MM.1S (cell line): ENCODE measurements at regions not wholly inside any gene's neighbourhood (a gene's known extent, or its start where the extent isn't known, plus 50 kb on each side); places are given as distances from the start of the nearest gene placed in this dataset.

Source experiments
- DNase-seq: peaks from one replicate; pipeline ENCODE4 v3.0.0-alpha.2; 2015
- H2AFZ ChIP-seq: fragments of 300-600 bp; sonication (generic); 2 replicates; pipeline ENCODE4 v1.6.0; 2016; ENCODE audit warnings: antibody characterized with exemption, low read length
- H3F3A ChIP-seq: fragments of 300-600 bp; sonication (generic); 2 replicates; pipeline ENCODE4 v1.6.1; 2016; ENCODE audit warnings: mild to moderate bottlenecking, antibody characterized with exemption, low read length, moderate library complexity, mixed read lengths; ENCODE audit not compliant: insufficient read depth
- H3K27ac ChIP-seq: fragments of 300-600 bp; sonication (generic); 2 replicates; pipeline ENCODE4 v1.5.1; 2016; ENCODE audit warnings: mild to moderate bottlenecking, low read length
- H3K27me3 ChIP-seq: fragments of 300-600 bp; sonication (generic); replicated peaks from 2 replicates; pipeline ENCODE4 v1.6.0; 2016; ENCODE audit warnings: low read length; ENCODE audit not compliant: insufficient read depth
- H3K36me3 ChIP-seq: fragments of 300-600 bp; sonication (generic); replicated peaks from 2 replicates; pipeline ENCODE4 v1.6.1; 2016; ENCODE audit warnings: mild to moderate bottlenecking, low read length, mixed read lengths; ENCODE audit not compliant: insufficient read depth
- H3K4me1 ChIP-seq: fragments of 300-600 bp; sonication (generic); 2 replicates; pipeline ENCODE4 v1.6.1; 2016; ENCODE audit warnings: low read length, mixed read lengths
- H3K4me2 ChIP-seq: fragments of 300-600 bp; sonication (generic); 2 replicates; pipeline ENCODE4 v1.6.0; 2016; ENCODE audit warnings: low read depth, low read length
- H3K4me3 ChIP-seq: fragments of 300-600 bp; sonication (generic); 2 replicates; pipeline ENCODE4 v1.5.1; 2016; ENCODE audit warnings: low read length, mixed read lengths
- H3K79me2 ChIP-seq: fragments of 300-600 bp; sonication (generic); 2 replicates; pipeline ENCODE4 v1.6.1; 2016; ENCODE audit warnings: mixed run types, low read length, mixed read lengths
- H3K9ac ChIP-seq: fragments of 300-600 bp; sonication (generic); 2 replicates; pipeline ENCODE4 v1.6.1; 2016; ENCODE audit warnings: low read length, mixed read lengths
- H3K9me2 ChIP-seq: fragments of 300-600 bp; sonication (generic); replicated peaks from 2 replicates; pipeline ENCODE4 v1.6.1; 2016; ENCODE audit warnings: mild to moderate bottlenecking, low read length, mixed read lengths; ENCODE audit not compliant: insufficient read depth
- H3K9me3 ChIP-seq: fragments of 300-600 bp; sonication (generic); replicated peaks from 2 replicates; pipeline ENCODE4 v1.6.1; 2016; ENCODE audit warnings: mild to moderate bottlenecking, low read length, mixed read lengths; ENCODE audit not compliant: insufficient read depth
- H4K20me1 ChIP-seq: fragments of 300-600 bp; sonication (generic); 2 replicates; pipeline ENCODE4 v1.6.1; 2016; ENCODE audit warnings: mild to moderate bottlenecking, low read length, moderate library complexity, mixed read lengths; ENCODE audit not compliant: insufficient read depth
- EZH2 ChIP-seq: fragments of 300-600 bp; sonication (generic); optimal IDR thresholded peaks from 2 replicates; pipeline ENCODE3; 2017; ENCODE audit warnings: low read depth, mild to moderate bottlenecking, antibody characterized with exemption, low read length, mixed read lengths
- EZH2phosphoT487 ChIP-seq: fragments of 300-600 bp; sonication (generic); IDR thresholded peaks from 2 replicates; pipeline ENCODE4 v1.6.1; 2018; ENCODE audit warnings: antibody characterized with exemption, low read length
- TF ChIP-seq, protein P1 (sequence below): fragments of 300-600 bp; sonication (generic); IDR thresholded peaks from 2 replicates; pipeline ENCODE4 v1.5.1; 2016; ENCODE audit warnings: antibody characterized with exemption, low read length, mixed read lengths

DNA sequence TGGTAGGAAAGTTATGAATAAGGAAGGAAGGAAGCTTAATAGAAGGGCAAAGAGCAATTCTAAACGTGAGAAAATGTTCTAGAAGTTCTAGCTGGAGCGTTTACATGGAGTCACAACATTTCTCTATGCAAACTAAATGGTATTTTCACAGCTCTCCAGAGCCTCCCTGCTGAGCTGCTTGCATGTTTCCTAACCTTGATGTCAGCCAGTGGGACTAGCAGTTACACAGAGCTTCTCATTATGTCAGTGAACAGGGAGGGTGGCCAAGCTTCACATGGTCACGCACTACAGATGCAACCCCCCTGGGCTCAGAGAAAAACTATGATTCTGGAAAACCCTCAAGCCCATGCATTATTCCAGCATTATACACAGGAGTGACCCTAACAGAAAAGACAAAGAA, 153.4 kb upstream of the CCDC150 start:
- no peak overlapping the region for H3K4me2 ChIP-seq
- H3K79me2 ChIP-seq, result no peaks in the 10 kb centered on the region
- H3K36me3 ChIP-seq, result no peaks in the 10 kb centered on the region
- no peaks in the 10 kb centered on the region for H3K9me3 ChIP-seq
- peaks cover 12% of the 10 kb centered on the region for H3K4me1 ChIP-seq
- H4K20me1 ChIP-seq, result no peaks in the 10 kb centered on the region
- no peak overlapping the region for H2AFZ ChIP-seq
- no peaks in the 10 kb centered on the region for H3K27me3 ChIP-seq
- no peak overlapping the region for H3K9ac ChIP-seq
- no peak overlapping the region for H3K27ac ChIP-seq
- peaks cover 7% of the 10 kb centered on the region for H3F3A ChIP-seq
- no peak overlapping the region for H3K4me3 ChIP-seq
- TF ChIP-seq, protein P1, sequence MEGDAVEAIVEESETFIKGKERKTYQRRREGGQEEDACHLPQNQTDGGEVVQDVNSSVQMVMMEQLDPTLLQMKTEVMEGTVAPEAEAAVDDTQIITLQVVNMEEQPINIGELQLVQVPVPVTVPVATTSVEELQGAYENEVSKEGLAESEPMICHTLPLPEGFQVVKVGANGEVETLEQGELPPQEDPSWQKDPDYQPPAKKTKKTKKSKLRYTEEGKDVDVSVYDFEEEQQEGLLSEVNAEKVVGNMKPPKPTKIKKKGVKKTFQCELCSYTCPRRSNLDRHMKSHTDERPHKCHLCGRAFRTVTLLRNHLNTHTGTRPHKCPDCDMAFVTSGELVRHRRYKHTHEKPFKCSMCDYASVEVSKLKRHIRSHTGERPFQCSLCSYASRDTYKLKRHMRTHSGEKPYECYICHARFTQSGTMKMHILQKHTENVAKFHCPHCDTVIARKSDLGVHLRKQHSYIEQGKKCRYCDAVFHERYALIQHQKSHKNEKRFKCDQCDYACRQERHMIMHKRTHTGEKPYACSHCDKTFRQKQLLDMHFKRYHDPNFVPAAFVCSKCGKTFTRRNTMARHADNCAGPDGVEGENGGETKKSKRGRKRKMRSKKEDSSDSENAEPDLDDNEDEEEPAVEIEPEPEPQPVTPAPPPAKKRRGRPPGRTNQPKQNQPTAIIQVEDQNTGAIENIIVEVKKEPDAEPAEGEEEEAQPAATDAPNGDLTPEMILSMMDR, result no peak
- TF ChIP-seq EZH2 (no peak), EZH2phosphoT487 (no peak)
- DNase-seq, result no peak
- H3K9me2 ChIP-seq, result no peaks in the 10 kb centered on the region

DNA sequence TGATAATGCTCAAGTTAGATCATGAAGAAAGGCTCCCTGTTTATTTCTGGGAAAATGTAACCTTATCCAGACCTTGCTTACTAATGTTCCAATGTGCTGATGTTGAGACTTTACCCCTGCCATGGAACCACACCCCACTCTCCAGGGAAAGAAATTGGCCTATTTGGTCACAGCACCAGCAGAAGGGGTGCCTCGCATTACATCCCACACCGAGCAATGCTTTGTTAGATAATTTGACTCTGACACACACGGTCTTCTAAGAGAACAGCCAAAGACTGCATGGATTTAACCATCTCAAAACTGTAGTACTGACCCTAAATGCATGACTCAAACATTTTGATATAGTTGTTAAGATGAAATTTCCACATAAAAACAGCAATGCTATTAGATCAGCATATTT, 152.1 kb upstream of the CCDC150 start:
- H3K4me2 ChIP-seq, result no peak overlapping the region
- no peak for DNase-seq
- no peaks in the 10 kb centered on the region for H4K20me1 ChIP-seq
- no peak overlapping the region for H3K4me3 ChIP-seq
- no peak overlapping the region for H3K27ac ChIP-seq
- H2AFZ ChIP-seq, result no peak overlapping the region
- no peak overlapping the region for H3K9ac ChIP-seq
- TF ChIP-seq EZH2phosphoT487, result no peak
- TF ChIP-seq EZH2, result no peak
- TF ChIP-seq, protein P1, result no peak
- H3K27me3 ChIP-seq, result no peaks in the 10 kb centered on the region
- H3F3A ChIP-seq, result no peaks in the 10 kb centered on the region
- no peaks in the 10 kb centered on the region for H3K36me3 ChIP-seq
- H3K9me3 ChIP-seq, result no peaks in the 10 kb centered on the region
- no peaks in the 10 kb centered on the region for H3K9me2 ChIP-seq
- no peaks in the 10 kb centered on the region for H3K4me1 ChIP-seq
- H3K79me2 ChIP-seq, result no peaks in the 10 kb centered on the region

DNA sequence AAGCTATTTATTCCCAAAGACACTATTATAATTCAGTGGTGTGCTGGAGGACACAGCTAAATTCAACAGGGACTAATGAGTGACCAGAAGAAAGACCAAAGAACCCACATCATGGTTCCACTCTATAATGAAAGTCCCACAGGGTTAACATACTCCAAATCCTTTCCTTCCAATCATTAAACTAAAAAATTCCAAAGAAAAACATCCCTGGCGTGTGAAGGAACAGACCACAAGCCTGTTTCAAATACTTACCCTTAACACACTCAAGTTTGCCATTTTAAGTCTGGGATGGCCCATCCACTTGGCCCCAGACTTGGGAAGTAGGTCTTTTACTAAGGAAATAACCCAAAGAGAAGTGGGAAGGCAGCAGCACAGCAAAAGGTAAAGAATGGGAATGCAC, 150.1 kb upstream of the CCDC150 start:
- H3K4me1 ChIP-seq, result no peaks in the 10 kb centered on the region
- no peaks in the 10 kb centered on the region for H3K36me3 ChIP-seq
- no peak overlapping the region for H3K9ac ChIP-seq
- no peak overlapping the region for H2AFZ ChIP-seq
- no peaks in the 10 kb centered on the region for H3K9me2 ChIP-seq
- H3K4me3 ChIP-seq, result no peak overlapping the region
- no peak overlapping the region for H3K4me2 ChIP-seq
- H3F3A ChIP-seq, result no peaks in the 10 kb centered on the region
- H3K79me2 ChIP-seq, result no peaks in the 10 kb centered on the region
- H3K27ac ChIP-seq, result no peak overlapping the region
- H3K9me3 ChIP-seq, result no peaks in the 10 kb centered on the region
- H4K20me1 ChIP-seq, result no peaks in the 10 kb centered on the region
- no peak for DNase-seq
- no peak for TF ChIP-seq EZH2
- TF ChIP-seq, protein P1, result no peak
- no peaks in the 10 kb centered on the region for H3K27me3 ChIP-seq
